ENCODE measurements at regions not wholly inside any gene's neighbourhood (a gene's known extent, or its start where the extent isn't known, plus 50 kb on each side); places are given as distances from the start of the nearest gene placed in this dataset.

GRCh38 chr18:34659579-34660517, 50.2 kb upstream of the DTNA start:
- DNase-seq (ENCODE audit: low spot score) = peak; percentile 72
- Histone ChIP-seq H3K4me1 (ENCODE audit: insufficient read depth, poor library complexity, severe bottlenecking) (peaks cover 10% of the 10 kb centered on the region), H3K9me3 (ENCODE audit: severe bottlenecking) (no peaks in the 10 kb centered on the region), H3K27me3 (ENCODE audit: insufficient read depth, poor library complexity, severe bottlenecking) (no peaks in the 10 kb centered on the region), H3K36me3 (ENCODE audit: low read depth) (no peaks in the 10 kb centered on the region), H3K27ac (ENCODE audit: poor library complexity, severe bottlenecking) (no peak overlapping the region), H3K4me3 (ENCODE audit: severe bottlenecking) (no peak overlapping the region)
- TF ChIP-seq, protein P1, sequence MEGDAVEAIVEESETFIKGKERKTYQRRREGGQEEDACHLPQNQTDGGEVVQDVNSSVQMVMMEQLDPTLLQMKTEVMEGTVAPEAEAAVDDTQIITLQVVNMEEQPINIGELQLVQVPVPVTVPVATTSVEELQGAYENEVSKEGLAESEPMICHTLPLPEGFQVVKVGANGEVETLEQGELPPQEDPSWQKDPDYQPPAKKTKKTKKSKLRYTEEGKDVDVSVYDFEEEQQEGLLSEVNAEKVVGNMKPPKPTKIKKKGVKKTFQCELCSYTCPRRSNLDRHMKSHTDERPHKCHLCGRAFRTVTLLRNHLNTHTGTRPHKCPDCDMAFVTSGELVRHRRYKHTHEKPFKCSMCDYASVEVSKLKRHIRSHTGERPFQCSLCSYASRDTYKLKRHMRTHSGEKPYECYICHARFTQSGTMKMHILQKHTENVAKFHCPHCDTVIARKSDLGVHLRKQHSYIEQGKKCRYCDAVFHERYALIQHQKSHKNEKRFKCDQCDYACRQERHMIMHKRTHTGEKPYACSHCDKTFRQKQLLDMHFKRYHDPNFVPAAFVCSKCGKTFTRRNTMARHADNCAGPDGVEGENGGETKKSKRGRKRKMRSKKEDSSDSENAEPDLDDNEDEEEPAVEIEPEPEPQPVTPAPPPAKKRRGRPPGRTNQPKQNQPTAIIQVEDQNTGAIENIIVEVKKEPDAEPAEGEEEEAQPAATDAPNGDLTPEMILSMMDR (IDR thresholded peaks at IDR 0.05; ENCODE audit: poor library complexity, severe bottlenecking) = no peak
- ATAC-seq (ENCODE audit: low read depth) = peak; percentile 97
